ENCODE measurements at regions not wholly inside any gene's neighbourhood (a gene's known extent, or its start where the extent isn't known, plus 50 kb on each side); places are given as distances from the start of the nearest gene placed in this dataset.
"Not testable (repeated sequence)": the region's sequence is repeated elsewhere in the genome, so short reads cannot be mapped to it uniquely, and the experiment has no call there.

- H3K27me3 ChIP-seq (replicated peaks; ENCODE audit: insufficient read depth), result no peaks in the 10 kb centered on the region
- DNase-seq (ENCODE audit: low spot score), result no peak
- H3K4me1 ChIP-seq (replicated peaks), result no peaks in the 10 kb centered on the region
- H3K27ac ChIP-seq, result no peak overlapping the region
- intact Hi-C loops (cut with DNase I), result no loop called here
- 93% methylated on average over 1 of the region's 1 CpG for WGBS
- H3K4me3 ChIP-seq, result no peak overlapping the region
- H3K36me3 ChIP-seq, result no peaks in the 10 kb centered on the region
- TF ChIP-seq CTCF (IDR thresholded peaks at IDR 0.05) (no peak), POLR2A (IDR thresholded peaks at IDR 0.05) (no peak), POLR2AphosphoS5 (IDR thresholded peaks at IDR 0.05) (no peak)
- H3K9me3 ChIP-seq, result no peaks in the 10 kb centered on the region
These were observed 76.3 kb upstream of the SGK1 start for GRCh38 chr6:134394208-134394607.

DNA sequence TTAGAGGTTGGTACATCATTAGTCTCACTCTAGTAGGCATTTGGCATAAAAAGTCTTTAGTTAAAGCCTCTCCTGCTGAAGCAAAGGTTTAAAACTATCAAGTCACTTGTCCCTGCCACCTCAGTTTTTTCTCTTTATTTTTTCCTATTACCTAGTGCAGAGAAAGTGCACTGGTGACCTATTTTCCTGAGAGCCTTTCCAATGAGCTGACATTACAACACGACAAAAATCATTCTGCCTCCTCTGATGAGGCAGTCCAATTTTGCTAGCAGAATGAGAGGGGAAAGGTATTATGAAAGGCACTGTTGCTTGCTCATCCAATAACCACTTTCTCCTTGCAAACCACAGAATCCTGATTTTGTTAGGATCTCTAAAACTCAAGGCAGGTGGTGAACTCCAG is 73.3 kb upstream of the SGK1 start:
- TF ChIP-seq POLR2AphosphoS5 (IDR thresholded peaks at IDR 0.05), result no peak
- TF ChIP-seq POLR2A (IDR thresholded peaks at IDR 0.05), result no peak
- no peak for TF ChIP-seq CTCF (IDR thresholded peaks at IDR 0.05)
- Histone ChIP-seq H3K4me1 (replicated peaks) (no peaks in the 10 kb centered on the region), H3K27ac (no peak overlapping the region), H3K4me3 (no peak overlapping the region), H3K36me3 (no peaks in the 10 kb centered on the region), H3K9me3 (no peaks in the 10 kb centered on the region), H3K27me3 (replicated peaks; ENCODE audit: insufficient read depth) (no peaks in the 10 kb centered on the region)
- DNase-seq (ENCODE audit: low spot score), result no peak
- 71% methylated on average over 1 of the region's 1 CpG for WGBS
- intact Hi-C loops (cut with DNase I), result no loop called here

DNA sequence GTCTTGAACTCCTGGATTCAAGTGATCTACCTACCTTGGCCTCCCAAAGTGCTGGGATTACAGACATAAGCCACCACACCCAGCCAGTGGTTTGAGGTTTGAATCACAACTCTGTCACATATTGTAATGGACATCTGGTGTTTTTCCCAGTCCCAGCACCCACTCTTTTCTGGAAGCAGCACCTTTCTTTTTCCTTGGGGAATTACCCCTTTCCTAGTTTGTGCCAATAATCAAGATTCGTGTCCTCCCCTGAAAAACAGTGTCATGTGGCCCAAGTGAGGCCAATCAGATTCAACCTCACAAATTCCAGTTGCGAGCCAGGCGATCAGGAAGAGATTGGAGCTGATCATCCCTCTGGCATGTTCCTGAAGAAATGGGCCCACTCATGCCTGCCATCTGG is 71.7 kb upstream of the SGK1 start:
- Histone ChIP-seq H3K27ac (no peak overlapping the region), H3K9me3 (no peaks in the 10 kb centered on the region), H3K4me1 (replicated peaks) (no peaks in the 10 kb centered on the region), H3K27me3 (replicated peaks; ENCODE audit: insufficient read depth) (no peaks in the 10 kb centered on the region), H3K4me3 (no peak overlapping the region), H3K36me3 (no peaks in the 10 kb centered on the region)
- intact Hi-C loops (cut with DNase I), result no loop called here
- TF ChIP-seq POLR2AphosphoS5 (IDR thresholded peaks at IDR 0.05) (no peak), POLR2A (IDR thresholded peaks at IDR 0.05) (no peak), CTCF (IDR thresholded peaks at IDR 0.05) (no peak)
- 92% methylated on average over 3 of the region's 3 CpGs for WGBS
- no peak for DNase-seq (ENCODE audit: low spot score)

DNA sequence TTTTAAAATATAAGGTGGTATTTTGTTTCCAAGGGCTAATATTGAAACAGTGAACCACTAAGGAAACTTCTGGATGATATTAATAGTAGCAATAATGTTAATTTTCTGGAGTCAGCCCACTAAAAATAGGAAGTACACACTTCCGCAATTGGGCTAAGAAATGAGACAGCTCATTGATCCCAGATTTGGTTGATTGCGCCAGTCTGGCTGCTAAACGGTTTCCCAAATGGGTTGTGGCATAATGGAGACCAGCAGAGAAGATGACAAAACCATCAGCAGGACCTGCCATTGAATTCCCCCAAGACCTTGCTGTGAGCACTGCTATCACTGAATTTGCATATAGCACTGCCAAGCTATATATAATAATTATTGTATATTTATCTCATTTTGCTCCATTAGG is 71.2 kb upstream of the SGK1 start:
- no peak for DNase-seq (ENCODE audit: low spot score)
- no peak overlapping the region for H3K27ac ChIP-seq
- no peaks in the 10 kb centered on the region for H3K27me3 ChIP-seq (replicated peaks; ENCODE audit: insufficient read depth)
- 91% methylated on average over 3 of the region's 3 CpGs for WGBS
- H3K4me3 ChIP-seq, result no peak overlapping the region
- H3K36me3 ChIP-seq, result no peaks in the 10 kb centered on the region
- TF ChIP-seq POLR2AphosphoS5 (IDR thresholded peaks at IDR 0.05) (no peak), POLR2A (IDR thresholded peaks at IDR 0.05) (no peak), CTCF (IDR thresholded peaks at IDR 0.05) (no peak)
- H3K9me3 ChIP-seq, result no peaks in the 10 kb centered on the region
- intact Hi-C loops (cut with DNase I), result no loop called here
- no peaks in the 10 kb centered on the region for H3K4me1 ChIP-seq (replicated peaks)

GRCh38 chr6:134386482-134386881 is 68.6 kb upstream of the SGK1 start:
- H3K9me3 ChIP-seq; intact Hi-C loops (cut with DNase I); H3K27me3 ChIP-seq (replicated peaks; ENCODE audit: insufficient read depth); DNase-seq (ENCODE audit: low spot score); H3K4me3 ChIP-seq; H3K27ac ChIP-seq; H3K4me1 ChIP-seq (replicated peaks); H3K36me3 ChIP-seq: not testable (repeated sequence)
- 92% methylated on average over 6 of the region's 6 CpGs for WGBS

Measured in prostate gland (tissue), 2 donors.